ENCODE measurements at regions not wholly inside any gene's neighbourhood (a gene's known extent, or its start where the extent isn't known, plus 50 kb on each side); places are given as distances from the start of the nearest gene placed in this dataset.
"Not testable (repeated sequence)": the region's sequence is repeated elsewhere in the genome, so short reads cannot be mapped to it uniquely, and the experiment has no call there.

- no peak for DNase-seq
Observed at GRCh38 chr2:147172493-147173188, 672.2 kb upstream of the ACVR2A start.

- DNase-seq: peak; percentile 22
Observed at GRCh38 chr2:147171941-147172340, 672.9 kb upstream of the ACVR2A start.

- no peak for DNase-seq
Observed at GRCh38 chr2:147170932-147171331, 673.9 kb upstream of the ACVR2A start.

GRCh38 chr2:147165697-147166382 is 679.0 kb upstream of the ACVR2A start:
- no peak for DNase-seq

GRCh38 chr2:147164563-147164962 is 680.3 kb upstream of the ACVR2A start:
- DNase-seq: no peak

- DNase-seq: no peak
Observed at GRCh38 chr2:147161746-147162145, 683.1 kb upstream of the ACVR2A start.

GRCh38 chr2:147156970-147157369 is 687.9 kb upstream of the ACVR2A start:
- no peak for DNase-seq

GRCh38 chr2:147150241-147150635 is 694.6 kb upstream of the ACVR2A start:
- DNase-seq: no peak

GRCh38 chr2:147149575-147150240 is 695.1 kb upstream of the ACVR2A start:
- no peak for DNase-seq

GRCh38 chr2:147147802-147148201 is 697.0 kb upstream of the ACVR2A start:
- no peak for DNase-seq

GRCh38 chr2:147141930-147142329 is 702.9 kb upstream of the ACVR2A start:
- no peak for DNase-seq

GRCh38 chr2:147139732-147140131 is 705.1 kb upstream of the ACVR2A start:
- not testable (repeated sequence) for DNase-seq

- no peak for DNase-seq
Observed at GRCh38 chr2:147137711-147138110, 707.1 kb upstream of the ACVR2A start.

GRCh38 chr2:147135376-147135775 is 709.5 kb upstream of the ACVR2A start:
- no peak for DNase-seq

- DNase-seq: peak; percentile 28
Observed at GRCh38 chr2:147133286-147133908, 711.4 kb upstream of the ACVR2A start.

GRCh38 chr2:147125145-147125544 is 719.7 kb upstream of the ACVR2A start:
- no peak for DNase-seq

- DNase-seq: no peak
Observed at GRCh38 chr2:147122944-147123343, 721.9 kb upstream of the ACVR2A start.

GRCh38 chr2:147110962-147111361 is 733.9 kb upstream of the ACVR2A start:
- no peak for DNase-seq

- no peak for DNase-seq
Observed at GRCh38 chr2:147110317-147110716, 734.5 kb upstream of the ACVR2A start.

- DNase-seq: no peak
Observed at GRCh38 chr2:147109291-147109690, 735.5 kb upstream of the ACVR2A start.

GRCh38 chr2:147108548-147108947 is 736.3 kb upstream of the ACVR2A start:
- no peak for DNase-seq

GRCh38 chr2:147101941-147102790 is 742.7 kb upstream of the ACVR2A start:
- no peak for DNase-seq

Data from DMS79 treated with DMSO at 0.1 percent for 48 hours (cell line).